ENCODE measurements at regions not wholly inside any gene's neighbourhood (a gene's known extent, or its start where the extent isn't known, plus 50 kb on each side); places are given as distances from the start of the nearest gene placed in this dataset.

DNA sequence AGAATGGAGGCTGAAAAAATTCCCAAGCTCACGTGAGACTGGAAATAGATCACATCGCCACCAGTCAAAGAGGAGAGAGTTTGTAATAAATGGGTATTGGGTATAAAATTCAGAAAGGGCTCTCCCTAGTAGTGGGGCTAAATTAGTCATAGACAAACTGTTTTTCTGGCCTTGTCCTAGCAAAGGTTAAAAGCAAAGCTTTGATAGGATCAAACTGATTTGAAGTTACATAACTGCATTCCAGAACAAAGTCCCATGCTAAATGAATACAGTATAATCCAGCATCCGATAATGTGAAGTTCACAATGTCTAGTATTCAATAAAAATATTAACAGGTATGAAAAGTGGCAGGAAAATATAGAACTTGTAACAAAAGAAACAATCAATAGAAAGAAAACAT lies 149.8 kb upstream of the ATXN1 start:
- no peak overlapping the region for H3K9ac ChIP-seq (ENCODE audit: low read depth, low read length, poor library complexity, severe bottlenecking)
- H3K9me2 ChIP-seq (replicated peaks; ENCODE audit: low read depth, low read length) = no peaks in the 10 kb centered on the region
- no peak overlapping the region for H3K4me3 ChIP-seq (ENCODE audit: low read length, poor library complexity, severe bottlenecking)
- H3K27me3 ChIP-seq (ENCODE audit: insufficient read depth, low read length, poor library complexity, severe bottlenecking) = no peaks in the 10 kb centered on the region
- no peak overlapping the region for H2AFZ ChIP-seq (ENCODE audit: low read length)
- no peaks in the 10 kb centered on the region for H3K36me3 ChIP-seq (ENCODE audit: insufficient read depth, low read length)
- H4K20me1 ChIP-seq (ENCODE audit: insufficient read depth, low read length, poor library complexity, severe bottlenecking) = no peaks in the 10 kb centered on the region
- peaks cover 17% of the 10 kb centered on the region for H3K4me1 ChIP-seq (ENCODE audit: insufficient read depth, low read length, poor library complexity, severe bottlenecking)
- no peaks in the 10 kb centered on the region for H3F3A ChIP-seq (ENCODE audit: low read depth)
- peaks cover 8% of the 10 kb centered on the region; the same call in 1 of the 2 replicates for H3K9me3 ChIP-seq (ENCODE audit: insufficient read depth, low read depth, low read length)
- no peak overlapping the region for H3K4me2 ChIP-seq (ENCODE audit: low read depth, low read length, poor library complexity, severe bottlenecking)
- TF ChIP-seq, protein P1, sequence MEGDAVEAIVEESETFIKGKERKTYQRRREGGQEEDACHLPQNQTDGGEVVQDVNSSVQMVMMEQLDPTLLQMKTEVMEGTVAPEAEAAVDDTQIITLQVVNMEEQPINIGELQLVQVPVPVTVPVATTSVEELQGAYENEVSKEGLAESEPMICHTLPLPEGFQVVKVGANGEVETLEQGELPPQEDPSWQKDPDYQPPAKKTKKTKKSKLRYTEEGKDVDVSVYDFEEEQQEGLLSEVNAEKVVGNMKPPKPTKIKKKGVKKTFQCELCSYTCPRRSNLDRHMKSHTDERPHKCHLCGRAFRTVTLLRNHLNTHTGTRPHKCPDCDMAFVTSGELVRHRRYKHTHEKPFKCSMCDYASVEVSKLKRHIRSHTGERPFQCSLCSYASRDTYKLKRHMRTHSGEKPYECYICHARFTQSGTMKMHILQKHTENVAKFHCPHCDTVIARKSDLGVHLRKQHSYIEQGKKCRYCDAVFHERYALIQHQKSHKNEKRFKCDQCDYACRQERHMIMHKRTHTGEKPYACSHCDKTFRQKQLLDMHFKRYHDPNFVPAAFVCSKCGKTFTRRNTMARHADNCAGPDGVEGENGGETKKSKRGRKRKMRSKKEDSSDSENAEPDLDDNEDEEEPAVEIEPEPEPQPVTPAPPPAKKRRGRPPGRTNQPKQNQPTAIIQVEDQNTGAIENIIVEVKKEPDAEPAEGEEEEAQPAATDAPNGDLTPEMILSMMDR (conservative IDR thresholded peaks at IDR 0.05; ENCODE audit: low read length) = no peak
- TF ChIP-seq EZH2phosphoT487 (IDR thresholded peaks at IDR 0.05; ENCODE audit: borderline replicate concordance) = no peak
- H3K79me2 ChIP-seq (ENCODE audit: insufficient read depth, low read length) = no peaks in the 10 kb centered on the region

DNA sequence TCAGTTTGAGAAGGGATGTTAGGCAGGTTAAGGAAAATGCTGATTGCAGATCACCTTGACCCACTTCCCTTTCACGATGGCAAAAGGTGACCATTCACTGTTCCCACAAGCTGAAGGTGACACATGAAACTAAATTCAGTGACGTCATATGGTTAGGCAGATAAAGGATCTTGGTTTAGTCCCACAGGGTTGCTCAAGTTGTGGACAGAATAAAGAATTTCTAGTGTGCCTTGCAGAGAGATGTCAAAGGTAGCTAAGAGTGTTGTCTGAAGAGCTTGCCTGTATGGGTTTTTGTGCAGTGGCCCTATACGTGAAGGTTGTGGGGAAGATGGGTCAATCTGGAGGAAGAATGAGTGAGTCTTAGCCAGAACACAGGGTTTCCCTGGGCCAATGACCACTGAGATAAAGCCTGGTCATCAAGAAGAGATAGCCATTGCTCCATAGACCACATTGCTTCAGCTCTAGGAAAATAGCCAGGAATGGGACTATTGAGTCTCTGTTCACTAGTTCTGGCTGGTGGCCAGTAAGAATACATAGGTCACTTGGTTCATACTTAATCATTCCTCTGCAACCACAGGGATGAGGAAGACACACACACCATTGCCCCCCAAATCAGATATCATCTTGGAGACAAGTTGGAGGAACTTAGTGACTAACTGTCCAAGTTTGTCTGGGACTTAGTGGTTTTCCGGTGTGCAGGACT lies 148.5 kb upstream of the ATXN1 start:
- Histone ChIP-seq H3K9me2 (replicated peaks; ENCODE audit: low read depth, low read length) (no peaks in the 10 kb centered on the region), H3K9ac (ENCODE audit: low read depth, low read length, poor library complexity, severe bottlenecking) (no peak overlapping the region), H3K4me1 (ENCODE audit: insufficient read depth, low read length, poor library complexity, severe bottlenecking) (peaks cover 17% of the 10 kb centered on the region), H3F3A (ENCODE audit: low read depth) (no peaks in the 10 kb centered on the region), H3K27me3 (ENCODE audit: insufficient read depth, low read length, poor library complexity, severe bottlenecking) (no peaks in the 10 kb centered on the region), H3K9me3 (ENCODE audit: insufficient read depth, low read depth, low read length) (peaks cover 8% of the 10 kb centered on the region; the same call in 1 of the 2 replicates), H3K79me2 (ENCODE audit: insufficient read depth, low read length) (no peaks in the 10 kb centered on the region), H3K36me3 (ENCODE audit: insufficient read depth, low read length) (no peaks in the 10 kb centered on the region), H4K20me1 (ENCODE audit: insufficient read depth, low read length, poor library complexity, severe bottlenecking) (no peaks in the 10 kb centered on the region), H3K4me2 (ENCODE audit: low read depth, low read length, poor library complexity, severe bottlenecking) (no peak overlapping the region), H2AFZ (ENCODE audit: low read length) (no peak overlapping the region), H3K4me3 (ENCODE audit: low read length, poor library complexity, severe bottlenecking) (no peak overlapping the region)
- no peak for TF ChIP-seq EZH2phosphoT487 (IDR thresholded peaks at IDR 0.05; ENCODE audit: borderline replicate concordance)
- TF ChIP-seq, protein P1 (conservative IDR thresholded peaks at IDR 0.05; ENCODE audit: low read length) = no peak

- Histone ChIP-seq H3K27me3 (ENCODE audit: insufficient read depth, low read length, poor library complexity, severe bottlenecking) (no peaks in the 10 kb centered on the region), H2AFZ (ENCODE audit: low read length) (no peak overlapping the region), H3K9me2 (replicated peaks; ENCODE audit: low read depth, low read length) (no peaks in the 10 kb centered on the region), H3K4me2 (ENCODE audit: low read depth, low read length, poor library complexity, severe bottlenecking) (no peak overlapping the region), H4K20me1 (ENCODE audit: insufficient read depth, low read length, poor library complexity, severe bottlenecking) (no peaks in the 10 kb centered on the region), H3K9me3 (ENCODE audit: insufficient read depth, low read depth, low read length) (peaks cover 4% of the 10 kb centered on the region; the same call in 1 of the 2 replicates), H3K9ac (ENCODE audit: low read depth, low read length, poor library complexity, severe bottlenecking) (no peak overlapping the region), H3K4me3 (ENCODE audit: low read length, poor library complexity, severe bottlenecking) (no peak overlapping the region), H3F3A (ENCODE audit: low read depth) (no peaks in the 10 kb centered on the region), H3K36me3 (ENCODE audit: insufficient read depth, low read length) (no peaks in the 10 kb centered on the region), H3K79me2 (ENCODE audit: insufficient read depth, low read length) (no peaks in the 10 kb centered on the region), H3K4me1 (ENCODE audit: insufficient read depth, low read length, poor library complexity, severe bottlenecking) (peaks cover 17% of the 10 kb centered on the region)
- no peak for TF ChIP-seq EZH2phosphoT487 (IDR thresholded peaks at IDR 0.05; ENCODE audit: borderline replicate concordance)
- TF ChIP-seq, protein P1 (conservative IDR thresholded peaks at IDR 0.05; ENCODE audit: low read length) = no peak
Measured at GRCh38 chr6:16907991-16908390, 146.7 kb upstream of the ATXN1 start.
